Right lung (tissue), 2 donors: ENCODE measurements at regions not wholly inside any gene's neighbourhood (a gene's known extent, or its start where the extent isn't known, plus 50 kb on each side); places are given as distances from the start of the nearest gene placed in this dataset.

ENCODE experiments used
- DNase-seq, 2 donors: peaks; one replicate each; pipeline ENCODE4 v3.0.0-alpha.2; 2013

- no peak for DNase-seq
Observed at GRCh38 chr5:50964746-50965653, 298.6 kb downstream of the PARP8 start.

GRCh38 chr5:50965654-50966375 lies 299.4 kb downstream of the PARP8 start:
- DNase-seq = no peak

- DNase-seq = peak in 1 of 2 donors; percentile 7
Observed at GRCh38 chr5:50967009-50967562, 300.6 kb downstream of the PARP8 start.

- peak in 1 of 2 donors; percentile 15 for DNase-seq
Observed at GRCh38 chr5:50967563-50968355, 301.3 kb downstream of the PARP8 start.

GRCh38 chr5:50968356-50969149 lies 302.1 kb downstream of the PARP8 start:
- peak in 1 of 2 donors; percentile 26 for DNase-seq

GRCh38 chr5:50969151-50970031 lies 303.0 kb downstream of the PARP8 start:
- DNase-seq = peak in 1 of 2 donors; percentile 4

GRCh38 chr5:50975840-50976239 lies 309.4 kb downstream of the PARP8 start:
- no peak for DNase-seq

GRCh38 chr5:50978924-50979323 lies 312.5 kb downstream of the PARP8 start:
- no peak for DNase-seq

GRCh38 chr5:50984640-50985039 lies 318.2 kb downstream of the PARP8 start:
- DNase-seq = no peak

- DNase-seq = no peak
Observed at GRCh38 chr5:50990296-50990924, 324.0 kb downstream of the PARP8 start.

- no peak for DNase-seq
Observed at GRCh38 chr5:50995285-50995942, 329.0 kb downstream of the PARP8 start.

GRCh38 chr5:51001227-51001923 lies 334.9 kb downstream of the PARP8 start:
- DNase-seq = no peak

- DNase-seq = no peak
Observed at GRCh38 chr5:51002368-51002767, 335.9 kb downstream of the PARP8 start.

GRCh38 chr5:51013036-51013435 lies 346.6 kb downstream of the PARP8 start:
- no peak for DNase-seq

- no peak for DNase-seq
Observed at GRCh38 chr5:51018423-51018822, 352.0 kb downstream of the PARP8 start.

- no peak for DNase-seq
Observed at GRCh38 chr5:51024263-51024662, 357.8 kb downstream of the PARP8 start.

- no peak for DNase-seq
Observed at GRCh38 chr5:51027271-51027670, 356.0 kb upstream of the ISL1 start.

- DNase-seq = no peak
Observed at GRCh38 chr5:51028394-51028793, 354.9 kb upstream of the ISL1 start.
